SK-N-MC (cell line): ENCODE measurements at regions not wholly inside any gene's neighbourhood (a gene's known extent, or its start where the extent isn't known, plus 50 kb on each side); places are given as distances from the start of the nearest gene placed in this dataset.

Experiments
- EZH2 ChIP-seq: fragments of 200-600 bp; sonication (generic); IDR thresholded peaks from one replicate; pipeline ENCODE4 v1.6.1; 2017; ENCODE audit warnings: antibody characterized with exemption
- FOXP2 ChIP-seq: optimal IDR thresholded peaks from 2 replicates; pipeline ENCODE3; 2011; ENCODE audit warnings: mild to moderate bottlenecking, moderate library complexity; ENCODE audit not compliant: insufficient read depth; ENCODE audit errors: extremely low read length, control extremely low read depth
- POLR2AphosphoS5 ChIP-seq: IDR thresholded peaks from 2 replicates; pipeline ENCODE4 v1.6.1; 2012; ENCODE audit warnings: mild to moderate bottlenecking, low read depth, low read length, borderline replicate concordance

DNA sequence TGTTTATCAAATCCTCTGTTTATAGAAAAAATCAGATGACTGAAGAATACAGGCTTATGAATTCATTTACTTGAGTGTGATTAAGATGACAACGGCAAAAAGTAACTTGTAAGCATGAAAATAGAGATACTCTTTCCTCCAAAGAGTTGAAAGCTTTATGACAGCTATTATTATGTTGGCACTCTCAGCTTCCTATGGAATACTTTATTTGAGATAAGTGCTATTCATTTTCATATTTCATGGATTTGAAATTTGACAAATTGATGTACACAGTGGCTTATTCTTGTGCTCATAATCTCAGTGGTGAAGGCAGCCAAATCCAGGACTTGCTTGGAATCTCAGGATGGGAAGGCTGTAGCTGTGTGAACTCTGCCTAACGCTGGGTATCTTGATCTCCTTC is 991.6 kb downstream of the GALC start:
- no peak for TF ChIP-seq POLR2AphosphoS5
- TF ChIP-seq EZH2: no peak
- no peak for TF ChIP-seq FOXP2
